CD4-positive, alpha-beta T cell (primary cell): ENCODE measurements at regions not wholly inside any gene's neighbourhood (a gene's known extent, or its start where the extent isn't known, plus 50 kb on each side); places are given as distances from the start of the nearest gene placed in this dataset.

Experiments
- ATAC-seq: fragments of 200-7000 bp; cut with Tn5 transposase; one replicate; pipeline ENCODE4 v1.10.0; 2022; ENCODE audit warnings: mild to moderate bottlenecking; ENCODE audit not compliant: poor library complexity
- CTCF ChIA-PET: fragments of 350-600 bp; sonication (Branson Sonifier 250); formaldehyde crosslinking; loops from one replicate; lab custom pipeline; 2021; ENCODE audit warnings: antibody characterized with exemption, inconsistent platforms; lab: Charles Lee
- POLR2A ChIA-PET: fragments of 350-600 bp; sonication (Branson Sonifier 250); formaldehyde crosslinking; loops from one replicate; lab custom pipeline; 2021; ENCODE audit warnings: antibody characterized with exemption, inconsistent platforms; lab: Charles Lee
- DNase-seq, 14 experiments: peaks; one replicate each; pipeline ENCODE4 v3.0.0-alpha.2; 2013 to 2020; ENCODE audit warnings: mixed read lengths in 2 of 14
- H3K27ac ChIP-seq, 2 donors: one replicate each; pipeline versions ENCODE4 v1.5.1 to v1.7.0; 2013; ENCODE audit warnings: low read length in 2 of 2, low read depth in 1 of 2, mild to moderate bottlenecking in 1 of 2
- H3K27me3 ChIP-seq, 2 experiments: 1 replicate in 1 of 2; 2 replicates in 1 of 2; pipeline versions ENCODE4 v1.6.1 to v1.7.0; 2013; ENCODE audit warnings: low read length in 2 of 2, control low read depth in 1 of 2, mild to moderate bottlenecking in 1 of 2, moderate library complexity in 1 of 2; ENCODE audit not compliant: insufficient read depth in 2 of 2, control insufficient read depth in 1 of 2
- H3K36me3 ChIP-seq: one replicate; pipeline ENCODE4 v1.6.1; 2013; ENCODE audit warnings: low read length, control low read depth; ENCODE audit not compliant: insufficient read depth
- H3K4me1 ChIP-seq: one replicate; pipeline ENCODE4 v1.6.1; 2013; ENCODE audit warnings: low read length, control low read depth; ENCODE audit not compliant: insufficient read depth
- H3K4me3 ChIP-seq: one replicate; pipeline ENCODE4 v1.5.1; 2013; ENCODE audit warnings: mild to moderate bottlenecking, low read length, moderate library complexity
- H3K9me3 ChIP-seq, 2 experiments: 1 replicate in 1 of 2; 2 replicates in 1 of 2; pipeline versions ENCODE4 v1.6.1 to v1.7.0; 2013; ENCODE audit warnings: low read length in 2 of 2, mild to moderate bottlenecking in 2 of 2, control low read depth in 1 of 2, moderate library complexity in 1 of 2; ENCODE audit not compliant: control insufficient read depth in 1 of 2, insufficient read depth in 1 of 2
- H3K27ac Mint-ChIP-seq: one replicate; pipeline ENCODE4 v1.8.0; 2020; ENCODE audit warnings: mixed read lengths
- H3K27me3 Mint-ChIP-seq: one replicate; pipeline ENCODE4 v1.8.0; 2021; ENCODE audit warnings: mixed read lengths
- H3K36me3 Mint-ChIP-seq: one replicate; pipeline ENCODE4 v1.8.0; 2021; ENCODE audit warnings: low read depth, mixed read lengths
- H3K4me1 Mint-ChIP-seq: one replicate; pipeline ENCODE4 v1.8.0; 2021; ENCODE audit warnings: low read depth, mixed read lengths
- H3K4me3 Mint-ChIP-seq: one replicate; pipeline ENCODE4 v1.8.0; 2020; ENCODE audit warnings: mild to moderate bottlenecking, mixed read lengths
- H3K9me3 Mint-ChIP-seq: one replicate; pipeline ENCODE4 v1.8.0; 2020; ENCODE audit warnings: mixed read lengths
- CTCF ChIP-seq: fragments of 200-600 bp; IDR thresholded peaks from one replicate; pipeline ENCODE4 v1.8.0; 2022; ENCODE audit warnings: antibody characterized with exemption, mild to moderate bottlenecking
- intact Hi-C, 2 experiments: fragments of 100-400 bp; cut with DNase I in 1 of 2; cut with micrococcal nuclease in 1 of 2; formaldehyde crosslinking; loops; one replicate each; pipeline versions ENCODE4 v1.15.1 to v1.9.0; 2023 to 2025; cut with DNase I, micrococcal nuclease

GRCh38 chr3:154708554-154708953 lies 278.6 kb upstream of the GPR149 start:
- CTCF ChIA-PET, result no interaction called here
- Mint-ChIP-seq H3K9me3 (peaks cover 2% of the 10 kb centered on the region), H3K4me1 (no peaks in the 10 kb centered on the region), H3K36me3 (no peaks in the 10 kb centered on the region), H3K27me3 (no peaks in the 10 kb centered on the region), H3K27ac (no peak overlapping the region), H3K4me3 (no peak overlapping the region)
- DNase-seq (no peak), ATAC-seq (no peak)
- no peaks in the 10 kb centered on the region for H3K4me1 ChIP-seq
- intact Hi-C loops, result no loop called here
- no peak overlapping the region for H3K27ac ChIP-seq
- no peaks in the 10 kb centered on the region for H3K27me3 ChIP-seq
- peaks cover 0 to 3% of the 10 kb centered on the region in 2 experiments for H3K9me3 ChIP-seq
- TF ChIP-seq CTCF, result no peak
- no peak overlapping the region for H3K4me3 ChIP-seq
- no peaks in the 10 kb centered on the region for H3K36me3 ChIP-seq
- POLR2A ChIA-PET, result no interaction called here

GRCh38 chr3:154701055-154701454 lies 271.1 kb upstream of the GPR149 start:
- H3K36me3 ChIP-seq, result no peaks in the 10 kb centered on the region
- no peak overlapping the region for H3K4me3 Mint-ChIP-seq
- no peak overlapping the region for H3K27ac ChIP-seq
- H3K4me1 Mint-ChIP-seq, result no peaks in the 10 kb centered on the region
- TF ChIP-seq CTCF, result no peak
- H3K27me3 ChIP-seq, result no peaks in the 10 kb centered on the region
- no peaks in the 10 kb centered on the region for H3K9me3 ChIP-seq
- H3K36me3 Mint-ChIP-seq, result no peaks in the 10 kb centered on the region
- POLR2A ChIA-PET, result no interaction called here
- no peak for ATAC-seq
- no peak overlapping the region for H3K4me3 ChIP-seq
- no peaks in the 10 kb centered on the region for H3K27me3 Mint-ChIP-seq
- intact Hi-C loops, result no loop called here
- CTCF ChIA-PET, result no interaction called here
- DNase-seq, result no peak
- no peak overlapping the region for H3K27ac Mint-ChIP-seq
- H3K4me1 ChIP-seq, result no peaks in the 10 kb centered on the region
- no peaks in the 10 kb centered on the region for H3K9me3 Mint-ChIP-seq

GRCh38 chr3:154690413-154690812 lies 260.4 kb upstream of the GPR149 start:
- H3K36me3 Mint-ChIP-seq, result no peaks in the 10 kb centered on the region
- H3K27ac Mint-ChIP-seq, result no peak overlapping the region
- intact Hi-C loops, result no loop called here
- Histone ChIP-seq H3K36me3 (no peaks in the 10 kb centered on the region), H3K27me3 (no peaks in the 10 kb centered on the region), H3K4me3 (no peak overlapping the region), H3K27ac (no peak overlapping the region), H3K4me1 (no peaks in the 10 kb centered on the region), H3K9me3 (no peaks in the 10 kb centered on the region)
- TF ChIP-seq CTCF, result no peak
- POLR2A ChIA-PET, result no interaction called here
- H3K9me3 Mint-ChIP-seq, result no peaks in the 10 kb centered on the region
- ATAC-seq (no peak), DNase-seq (no peak)
- no peak overlapping the region for H3K4me3 Mint-ChIP-seq
- no peaks in the 10 kb centered on the region for H3K27me3 Mint-ChIP-seq
- CTCF ChIA-PET, result no interaction called here
- no peaks in the 10 kb centered on the region for H3K4me1 Mint-ChIP-seq
